Type B pancreatic cell (in vitro differentiated cells): ENCODE measurements at regions not wholly inside any gene's neighbourhood (a gene's known extent, or its start where the extent isn't known, plus 50 kb on each side); places are given as distances from the start of the nearest gene placed in this dataset.
A peak's percentile ranks its signal among the peaks of the same experiment; 100 is the strongest.

Experiments used
- DNase-seq: peaks from one replicate; pipeline ENCODE4 v3.0.0; 2021; ENCODE audit warnings: mixed read lengths; ENCODE audit not compliant: unreplicated experiment; ENCODE audit errors: extremely low spot score
- H3K27ac Mint-ChIP-seq: 2 replicates; pipeline ENCODE4 v1.8.0; 2021; ENCODE audit warnings: mild to moderate bottlenecking, mixed read lengths
- H3K27me3 Mint-ChIP-seq: 2 replicates; pipeline ENCODE4 v1.8.0; 2021; ENCODE audit warnings: mixed read lengths
- H3K36me3 Mint-ChIP-seq: 2 replicates; pipeline ENCODE4 v1.8.0; 2021; ENCODE audit warnings: mixed read lengths
- H3K4me1 Mint-ChIP-seq: one replicate; pipeline ENCODE4 v1.8.0; 2021; ENCODE audit warnings: mixed read lengths; ENCODE audit not compliant: unreplicated experiment
- H3K4me3 Mint-ChIP-seq: 2 replicates; pipeline ENCODE4 v1.8.0; 2021; ENCODE audit warnings: mild to moderate bottlenecking, mixed read lengths
- H3K9me3 Mint-ChIP-seq: 2 replicates; pipeline ENCODE4 v1.8.0; 2021; ENCODE audit warnings: mixed read lengths
- CTCF ChIP-seq: fragments of 200-600 bp; sonication (generic); conservative IDR thresholded peaks from 2 replicates; pipeline ENCODE4 v1.5.0; 2021; ENCODE audit warnings: antibody characterized with exemption, mild to moderate bottlenecking

- Mint-ChIP-seq H3K9me3 (no peaks in the 10 kb centered on the region), H3K27me3 (no peaks in the 10 kb centered on the region), H3K4me3 (no peak overlapping the region), H3K36me3 (no peaks in the 10 kb centered on the region), H3K27ac (no peak overlapping the region), H3K4me1 (peaks cover 5% of the 10 kb centered on the region)
- DNase-seq: no peak
- TF ChIP-seq CTCF: no peak
Observed at GRCh38 chr12:105915997-105916759, 222.6 kb downstream of the NUAK1 start.

- no peaks in the 10 kb centered on the region for H3K9me3 Mint-ChIP-seq
- H3K4me3 Mint-ChIP-seq: no peak overlapping the region
- H3K27me3 Mint-ChIP-seq: no peaks in the 10 kb centered on the region
Observed at GRCh38 chr12:105916760-105917039, 222.1 kb downstream of the NUAK1 start.

GRCh38 chr12:105920161-105920684 is 218.5 kb downstream of the NUAK1 start:
- Mint-ChIP-seq H3K27ac (peak overlapping the region; percentile 62), H3K4me3 (no peak overlapping the region), H3K4me1 (peaks cover 5% of the 10 kb centered on the region), H3K36me3 (no peaks in the 10 kb centered on the region), H3K27me3 (no peaks in the 10 kb centered on the region), H3K9me3 (no peaks in the 10 kb centered on the region)
- no peak for DNase-seq
- no peak for TF ChIP-seq CTCF

More at GRCh38 chr12:105916760-105917039, 222.1 kb downstream of the NUAK1 start:
- DNase-seq: no peak
- Mint-ChIP-seq H3K36me3 (no peaks in the 10 kb centered on the region), H3K27ac (no peak overlapping the region), H3K4me1 (peaks cover 5% of the 10 kb centered on the region)
- TF ChIP-seq CTCF: no peak

GRCh38 chr12:105921055-105921454 is 217.7 kb downstream of the NUAK1 start:
- no peak overlapping the region for H3K27ac Mint-ChIP-seq
- peaks cover 5% of the 10 kb centered on the region for H3K4me1 Mint-ChIP-seq
- DNase-seq: no peak
- no peaks in the 10 kb centered on the region for H3K9me3 Mint-ChIP-seq
- no peak for TF ChIP-seq CTCF
- H3K4me3 Mint-ChIP-seq: no peak overlapping the region
- no peaks in the 10 kb centered on the region for H3K36me3 Mint-ChIP-seq
- H3K27me3 Mint-ChIP-seq: no peaks in the 10 kb centered on the region

GRCh38 chr12:105921872-105922669 is 216.7 kb downstream of the NUAK1 start:
- TF ChIP-seq CTCF: no peak
- Mint-ChIP-seq H3K4me1 (peaks cover 5% of the 10 kb centered on the region), H3K9me3 (peaks cover under 1% of the 10 kb centered on the region), H3K27ac (no peak overlapping the region), H3K4me3 (no peak overlapping the region), H3K27me3 (no peaks in the 10 kb centered on the region), H3K36me3 (no peaks in the 10 kb centered on the region)
- no peak for DNase-seq
